ENCODE measurements at regions not wholly inside any gene's neighbourhood (a gene's known extent, or its start where the extent isn't known, plus 50 kb on each side); places are given as distances from the start of the nearest gene placed in this dataset.

- Mint-ChIP-seq H3K27ac (no peak overlapping the region), H3K4me1 (no peaks in the 10 kb centered on the region), H3K4me3 (no peak overlapping the region), H3K9me3 (peaks cover 2 to 23% (median 16%) of the 10 kb centered on the region in 7 donors), H3K36me3 (no peaks in the 10 kb centered on the region), H3K27me3 (ENCODE audit: low read depth in 3 of 3) (peaks cover 4 to 8% (median 6%) of the 10 kb centered on the region in 3 donors)
- Histone ChIP-seq H3K4me2 (replicated peaks; ENCODE audit: extremely low read depth, low read length, poor library complexity, severe bottlenecking) (no peak overlapping the region), H2AFZ (ENCODE audit: insufficient read depth, low read depth, low read length, poor library complexity, severe bottlenecking) (no peak overlapping the region), H4K20me1 (ENCODE audit: insufficient read depth, low read length) (no peaks in the 10 kb centered on the region), H3K27me3 (ENCODE audit: control insufficient read depth in 2 of 2, insufficient read depth in 2 of 2, low read length in 2 of 2) (peaks cover 0 to 2% of the 10 kb centered on the region in 2 donors), H3K9me3 (replicated peaks in 1 of 2; ENCODE audit: control insufficient read depth in 1 of 2, insufficient read depth in 1 of 2, low read length in 2 of 2) (peaks cover 8 to 10% of the 10 kb centered on the region in 2 donors), H3K4me1 (ENCODE audit: control insufficient read depth in 1 of 2, insufficient read depth in 2 of 2, low read length in 2 of 2) (no peaks in the 10 kb centered on the region), H3K9ac (ENCODE audit: insufficient read depth, low read length, poor library complexity, severe bottlenecking) (no peak overlapping the region), H3K36me3 (replicated peaks in 1 of 2; ENCODE audit: control insufficient read depth in 1 of 2, insufficient read depth in 2 of 2, low read length in 2 of 2) (no peaks in the 10 kb centered on the region), H3K4me3 (replicated peaks in 1 of 3; ENCODE audit: low read depth in 2 of 3, low read length in 3 of 3) (no peak overlapping the region), H3K79me2 (ENCODE audit: insufficient read depth, low read length) (no peaks in the 10 kb centered on the region), H3K27ac (ENCODE audit: low read depth in 1 of 2, low read length in 2 of 2) (no peak overlapping the region)
- intact Hi-C loops (cut with micrococcal nuclease): no loop called here
- DNase-seq: no peak
- TF ChIP-seq CTCF (IDR thresholded peaks at IDR 0.05): no peak
These were observed 91.5 kb upstream of the VASH1 start for GRCh38 chr14:76669770-76670169.

- Histone ChIP-seq H3K9ac (ENCODE audit: insufficient read depth, low read length, poor library complexity, severe bottlenecking) (no peak overlapping the region), H3K36me3 (replicated peaks in 1 of 2; ENCODE audit: control insufficient read depth in 1 of 2, insufficient read depth in 2 of 2, low read length in 2 of 2) (no peaks in the 10 kb centered on the region), H2AFZ (ENCODE audit: insufficient read depth, low read depth, low read length, poor library complexity, severe bottlenecking) (no peak overlapping the region), H3K79me2 (ENCODE audit: insufficient read depth, low read length) (no peaks in the 10 kb centered on the region), H3K4me1 (ENCODE audit: control insufficient read depth in 1 of 2, insufficient read depth in 2 of 2, low read length in 2 of 2) (no peaks in the 10 kb centered on the region), H3K9me3 (replicated peaks in 1 of 2; ENCODE audit: control insufficient read depth in 1 of 2, insufficient read depth in 1 of 2, low read length in 2 of 2) (peaks cover 8 to 10% of the 10 kb centered on the region in 2 donors), H3K27me3 (ENCODE audit: control insufficient read depth in 2 of 2, insufficient read depth in 2 of 2, low read length in 2 of 2) (peaks cover 0 to 2% of the 10 kb centered on the region in 2 donors), H3K4me2 (replicated peaks; ENCODE audit: extremely low read depth, low read length, poor library complexity, severe bottlenecking) (no peak overlapping the region), H4K20me1 (ENCODE audit: insufficient read depth, low read length) (no peaks in the 10 kb centered on the region), H3K4me3 (replicated peaks in 1 of 3; ENCODE audit: low read depth in 2 of 3, low read length in 3 of 3) (no peak overlapping the region), H3K27ac (ENCODE audit: low read depth in 1 of 2, low read length in 2 of 2) (no peak overlapping the region)
- Mint-ChIP-seq H3K36me3 (no peaks in the 10 kb centered on the region), H3K4me3 (no peak overlapping the region), H3K4me1 (no peaks in the 10 kb centered on the region), H3K27ac (no peak overlapping the region), H3K27me3 (ENCODE audit: low read depth in 3 of 3) (peaks cover 3 to 8% (median 6%) of the 10 kb centered on the region in 3 donors), H3K9me3 (peaks cover 2 to 22% (median 16%) of the 10 kb centered on the region in 7 donors)
- intact Hi-C loops (cut with micrococcal nuclease): no loop called here
- DNase-seq: no peak
- no peak for TF ChIP-seq CTCF (IDR thresholded peaks at IDR 0.05)
- 71% methylated on average over 2 of the region's 3 CpGs for WGBS (ENCODE audit: insufficient coverage)
These were observed 89.1 kb upstream of the VASH1 start for GRCh38 chr14:76672123-76672522.
